T-helper 2 cell treated with Interferon-gamma antibody and Interleukin-4, amounts not matched to agents 5 μg/mL and 100 μg/mL, for 36 hours (primary cell): ENCODE measurements at regions not wholly inside any gene's neighbourhood (a gene's known extent, or its start where the extent isn't known, plus 50 kb on each side); places are given as distances from the start of the nearest gene placed in this dataset.

ENCODE experiments used
- DNase-seq: peaks from one replicate; pipeline ENCODE4 v3.0.0; 2021; ENCODE audit warnings: low spot score
- H3K27ac Mint-ChIP-seq: one replicate; pipeline ENCODE4 v1.8.0; 2021; ENCODE audit warnings: mild to moderate bottlenecking, mixed read lengths
- H3K27me3 Mint-ChIP-seq: one replicate; pipeline ENCODE4 v1.8.0; 2021; ENCODE audit warnings: low read depth, mixed read lengths
- H3K36me3 Mint-ChIP-seq: one replicate; pipeline ENCODE4 v1.8.0; 2021; ENCODE audit warnings: low read depth, mixed read lengths
- H3K4me1 Mint-ChIP-seq: one replicate; pipeline ENCODE4 v1.8.0; 2021; ENCODE audit warnings: low read depth, mixed read lengths
- H3K4me3 Mint-ChIP-seq: one replicate; pipeline ENCODE4 v1.8.0; 2022; ENCODE audit warnings: mild to moderate bottlenecking, moderate library complexity, mixed read lengths
- H3K9me3 Mint-ChIP-seq: one replicate; pipeline ENCODE4 v1.8.0; 2021; ENCODE audit warnings: mixed read lengths

DNA sequence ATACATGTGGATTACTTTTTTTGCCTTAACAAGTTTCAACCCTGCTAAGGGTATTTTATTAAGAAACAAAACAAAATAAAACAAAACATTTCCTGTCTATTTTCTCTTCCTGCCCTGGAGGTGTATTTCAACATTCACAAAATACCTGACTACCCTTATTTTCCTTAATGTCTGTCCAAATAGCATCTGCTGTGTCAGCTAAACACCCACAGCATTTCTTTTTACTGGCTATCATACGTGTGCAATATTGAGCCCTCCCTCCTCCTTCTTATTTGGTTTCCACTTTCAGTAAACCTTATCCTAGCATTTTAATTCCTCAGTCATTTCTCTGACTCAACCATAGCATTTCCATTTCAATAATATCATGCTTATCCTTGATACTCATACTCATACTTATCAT, 1420.0 kb upstream of the ZEB2 start:
- DNase-seq, result no peak
- Mint-ChIP-seq H3K27me3 (no peaks in the 10 kb centered on the region), H3K4me3 (no peak overlapping the region), H3K4me1 (no peaks in the 10 kb centered on the region), H3K9me3 (peaks cover 7% of the 10 kb centered on the region), H3K27ac (no peak overlapping the region), H3K36me3 (no peaks in the 10 kb centered on the region)

- no peaks in the 10 kb centered on the region for H3K36me3 Mint-ChIP-seq
- H3K27ac Mint-ChIP-seq, result no peak overlapping the region
- H3K9me3 Mint-ChIP-seq, result no peaks in the 10 kb centered on the region
- H3K27me3 Mint-ChIP-seq, result no peaks in the 10 kb centered on the region
- H3K4me1 Mint-ChIP-seq, result no peaks in the 10 kb centered on the region
- H3K4me3 Mint-ChIP-seq, result no peak overlapping the region
- DNase-seq, result no peak
Observed at GRCh38 chr2:145935016-145935415, 1415.1 kb upstream of the ZEB2 start.

DNA sequence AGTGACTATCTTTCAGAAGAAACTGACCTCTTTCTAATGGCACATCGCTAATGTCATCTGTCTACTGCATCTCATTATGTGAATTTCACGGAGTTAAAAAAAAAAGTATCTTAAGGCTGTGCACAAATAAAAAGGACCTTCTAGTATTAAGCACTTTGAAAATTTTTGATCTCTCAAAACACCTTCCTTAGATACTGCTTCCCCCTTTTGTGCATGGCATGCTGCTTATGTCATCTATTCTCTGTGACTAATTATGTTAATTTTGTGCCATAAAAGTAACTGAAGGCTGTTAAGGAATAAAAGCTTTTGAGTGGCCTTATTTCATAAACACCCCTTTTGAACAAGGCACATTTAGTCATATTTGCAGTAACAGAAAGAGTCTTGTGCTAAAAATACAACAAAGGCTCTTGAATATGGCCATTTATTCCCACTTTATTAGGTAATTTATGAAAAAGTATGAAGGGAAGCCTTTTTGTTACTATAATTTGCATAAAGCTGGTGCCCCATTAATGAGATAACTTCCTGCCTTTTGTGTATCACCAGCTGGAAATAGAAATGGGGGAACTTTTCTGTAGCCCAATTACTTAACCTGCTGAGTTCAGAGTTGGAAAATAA, 1412.0 kb upstream of the ZEB2 start:
- Mint-ChIP-seq H3K9me3 (no peaks in the 10 kb centered on the region), H3K4me3 (no peak overlapping the region), H3K4me1 (no peaks in the 10 kb centered on the region), H3K27ac (no peak overlapping the region), H3K27me3 (no peaks in the 10 kb centered on the region), H3K36me3 (no peaks in the 10 kb centered on the region)
- DNase-seq, result no peak

DNA sequence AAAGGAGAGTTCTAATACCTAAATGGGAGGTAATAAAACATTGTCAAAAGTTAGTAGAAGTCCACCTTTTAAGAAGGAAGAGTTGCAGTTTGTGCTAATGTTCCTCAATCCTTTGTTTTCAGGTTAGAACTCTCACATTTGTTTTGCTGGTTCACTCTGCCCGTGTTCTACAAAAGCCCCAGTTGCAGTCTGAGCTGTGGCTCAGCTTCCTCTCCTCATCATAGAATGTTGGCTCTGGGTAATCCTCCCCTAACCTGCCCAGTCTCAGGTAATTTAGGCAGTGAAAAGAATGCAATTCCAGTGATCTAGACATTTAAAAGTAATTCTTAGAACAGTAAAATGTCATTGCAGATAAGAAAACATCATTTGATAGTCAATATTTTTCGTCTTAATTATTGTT, 1410.4 kb upstream of the ZEB2 start:
- no peak for DNase-seq
- no peaks in the 10 kb centered on the region for H3K36me3 Mint-ChIP-seq
- H3K4me3 Mint-ChIP-seq, result no peak overlapping the region
- H3K9me3 Mint-ChIP-seq, result no peaks in the 10 kb centered on the region
- no peaks in the 10 kb centered on the region for H3K4me1 Mint-ChIP-seq
- H3K27me3 Mint-ChIP-seq, result no peaks in the 10 kb centered on the region
- H3K27ac Mint-ChIP-seq, result no peak overlapping the region

GRCh38 chr2:145927131-145927950, 1407.4 kb upstream of the ZEB2 start:
- Mint-ChIP-seq H3K4me1 (no peaks in the 10 kb centered on the region), H3K27me3 (no peaks in the 10 kb centered on the region), H3K36me3 (no peaks in the 10 kb centered on the region), H3K9me3 (no peaks in the 10 kb centered on the region), H3K27ac (no peak overlapping the region), H3K4me3 (no peak overlapping the region)
- no peak for DNase-seq

GRCh38 chr2:145925591-145925990, 1405.7 kb upstream of the ZEB2 start:
- H3K4me1 Mint-ChIP-seq, result no peaks in the 10 kb centered on the region
- H3K36me3 Mint-ChIP-seq, result no peaks in the 10 kb centered on the region
- no peak for DNase-seq
- H3K27me3 Mint-ChIP-seq, result no peaks in the 10 kb centered on the region
- H3K4me3 Mint-ChIP-seq, result no peak overlapping the region
- H3K9me3 Mint-ChIP-seq, result no peaks in the 10 kb centered on the region
- H3K27ac Mint-ChIP-seq, result no peak overlapping the region

GRCh38 chr2:145919477-145919876, 1399.6 kb upstream of the ZEB2 start:
- Mint-ChIP-seq H3K27ac (no peak overlapping the region), H3K36me3 (no peaks in the 10 kb centered on the region), H3K4me1 (no peaks in the 10 kb centered on the region), H3K4me3 (no peak overlapping the region), H3K9me3 (no peaks in the 10 kb centered on the region), H3K27me3 (no peaks in the 10 kb centered on the region)
- DNase-seq, result no peak

GRCh38 chr2:145918951-145919350, 1399.0 kb upstream of the ZEB2 start:
- Mint-ChIP-seq H3K9me3 (no peaks in the 10 kb centered on the region), H3K27ac (no peak overlapping the region), H3K4me3 (no peak overlapping the region), H3K27me3 (no peaks in the 10 kb centered on the region), H3K4me1 (no peaks in the 10 kb centered on the region), H3K36me3 (no peaks in the 10 kb centered on the region)
- DNase-seq, result no peak

DNA sequence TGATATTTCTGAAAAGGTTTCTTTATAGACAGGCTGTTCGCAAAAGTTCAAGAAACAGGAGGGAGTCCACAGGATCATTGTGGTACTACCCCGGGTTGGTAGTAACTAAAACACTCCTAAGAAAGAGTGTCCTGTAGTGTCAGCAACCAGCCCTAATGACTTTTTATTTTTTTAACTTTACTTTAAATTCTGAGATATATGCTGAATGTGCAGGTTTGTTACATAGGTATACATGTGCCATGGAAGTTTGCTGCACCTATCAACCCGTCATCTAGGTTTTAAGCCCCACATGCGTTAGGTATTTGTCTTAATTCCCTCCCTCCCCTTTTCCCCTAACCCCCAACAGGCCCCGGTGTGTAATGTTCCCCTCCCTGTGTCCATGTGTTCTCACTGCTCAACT, 1396.9 kb upstream of the ZEB2 start:
- Mint-ChIP-seq H3K27ac (no peak overlapping the region), H3K36me3 (no peaks in the 10 kb centered on the region), H3K27me3 (no peaks in the 10 kb centered on the region), H3K4me1 (no peaks in the 10 kb centered on the region), H3K4me3 (no peak overlapping the region), H3K9me3 (no peaks in the 10 kb centered on the region)
- no peak for DNase-seq

- Mint-ChIP-seq H3K36me3 (no peaks in the 10 kb centered on the region), H3K27ac (no peak overlapping the region), H3K4me3 (no peak overlapping the region), H3K9me3 (no peaks in the 10 kb centered on the region), H3K27me3 (no peaks in the 10 kb centered on the region), H3K4me1 (no peaks in the 10 kb centered on the region)
- no peak for DNase-seq
Observed at GRCh38 chr2:145914716-145915115, 1394.8 kb upstream of the ZEB2 start.

DNA sequence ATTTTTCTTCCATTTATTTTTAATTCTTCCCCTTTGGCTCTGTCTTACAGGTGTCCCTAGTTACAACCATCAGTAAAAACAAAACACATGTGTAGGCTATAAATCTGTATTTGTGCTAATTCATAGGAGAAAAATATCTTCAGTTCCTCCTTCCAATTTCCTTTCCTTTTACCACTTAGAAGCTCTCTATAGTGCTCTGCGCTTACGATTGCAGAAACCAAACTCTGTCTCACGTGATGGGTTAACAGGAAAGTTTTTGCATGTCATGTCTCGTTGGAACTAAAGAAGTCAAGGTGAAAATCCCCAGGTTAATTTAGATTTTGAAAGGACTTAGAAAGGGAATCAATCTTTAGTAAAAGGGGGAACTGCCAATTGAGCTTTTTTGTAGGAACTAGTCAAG, 1390.5 kb upstream of the ZEB2 start:
- Mint-ChIP-seq H3K36me3 (no peaks in the 10 kb centered on the region), H3K27me3 (no peaks in the 10 kb centered on the region), H3K27ac (no peak overlapping the region), H3K9me3 (no peaks in the 10 kb centered on the region), H3K4me3 (no peak overlapping the region), H3K4me1 (no peaks in the 10 kb centered on the region)
- no peak for DNase-seq

DNA sequence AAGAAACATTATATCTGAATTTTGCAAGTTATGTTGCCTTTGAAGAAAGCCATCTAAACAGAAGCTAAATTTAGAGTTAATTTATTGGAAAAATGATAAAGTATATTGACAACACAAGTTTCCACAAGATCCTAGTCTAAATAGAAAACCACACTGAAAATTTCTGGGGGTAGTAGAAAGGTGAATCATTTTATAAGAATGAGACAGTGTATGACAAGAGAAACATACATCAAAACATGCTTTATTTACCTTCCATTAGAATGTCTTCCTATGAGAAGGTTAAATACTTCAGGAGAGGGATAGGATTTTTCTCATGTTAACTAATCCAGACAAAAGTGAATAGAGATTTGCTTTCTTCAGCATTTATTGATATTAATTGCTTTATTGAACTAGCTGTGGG, 1389.8 kb upstream of the ZEB2 start:
- H3K27ac Mint-ChIP-seq, result no peak overlapping the region
- no peak for DNase-seq
- no peaks in the 10 kb centered on the region for H3K9me3 Mint-ChIP-seq
- H3K36me3 Mint-ChIP-seq, result no peaks in the 10 kb centered on the region
- H3K4me1 Mint-ChIP-seq, result no peaks in the 10 kb centered on the region
- no peak overlapping the region for H3K4me3 Mint-ChIP-seq
- H3K27me3 Mint-ChIP-seq, result no peaks in the 10 kb centered on the region

DNA sequence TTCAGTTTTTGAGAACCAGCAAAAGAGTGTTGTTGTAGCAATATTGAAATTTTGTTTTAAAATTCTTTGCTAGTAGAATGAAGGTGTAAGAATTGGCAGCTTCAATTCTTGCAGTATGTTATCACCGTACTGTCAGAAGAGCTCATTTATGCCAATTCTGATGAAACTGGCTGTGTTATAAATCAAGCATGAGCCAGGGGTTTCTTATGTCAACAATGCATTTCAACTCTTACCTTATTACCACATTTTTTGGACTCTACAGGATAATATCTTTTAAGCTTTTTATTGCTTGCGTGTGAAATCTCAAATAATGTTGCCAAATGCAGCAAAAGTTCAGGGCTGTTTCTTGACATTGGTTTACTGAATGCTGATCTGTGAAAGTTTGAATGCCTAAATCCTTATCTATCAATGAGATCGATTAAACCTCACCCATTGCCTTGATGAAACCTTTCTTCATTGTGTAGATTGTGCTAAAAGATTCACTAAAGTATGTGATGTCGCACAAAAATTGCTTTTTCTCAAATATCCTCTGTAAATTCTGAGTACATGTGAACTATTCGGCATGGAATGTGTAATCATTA, 1389.3 kb upstream of the ZEB2 start:
- H3K27me3 Mint-ChIP-seq, result no peaks in the 10 kb centered on the region
- DNase-seq, result no peak
- H3K9me3 Mint-ChIP-seq, result no peaks in the 10 kb centered on the region
- H3K36me3 Mint-ChIP-seq, result no peaks in the 10 kb centered on the region
- H3K4me1 Mint-ChIP-seq, result no peaks in the 10 kb centered on the region
- no peak overlapping the region for H3K27ac Mint-ChIP-seq
- no peak overlapping the region for H3K4me3 Mint-ChIP-seq

- Mint-ChIP-seq H3K27ac (no peak overlapping the region), H3K36me3 (no peaks in the 10 kb centered on the region), H3K9me3 (no peaks in the 10 kb centered on the region), H3K4me1 (no peaks in the 10 kb centered on the region), H3K4me3 (no peak overlapping the region), H3K27me3 (no peaks in the 10 kb centered on the region)
- no peak for DNase-seq
Observed at GRCh38 chr2:145906354-145906753, 1386.4 kb upstream of the ZEB2 start.
